Natural killer cell (primary cell): ENCODE measurements at regions not wholly inside any gene's neighbourhood (a gene's known extent, or its start where the extent isn't known, plus 50 kb on each side); places are given as distances from the start of the nearest gene placed in this dataset.

ENCODE experiments used
- ATAC-seq, 3 donors: fragments of 150-1000 bp in 2 of 3; fragments of 200-7000 bp in 1 of 3; cut with Tn5 transposase; 1 replicate in 1 of 3; 2 replicates in 2 of 3; pipeline ENCODE4 v1.10.0; 2021; ENCODE audit warnings: mild to moderate bottlenecking in 2 of 3, moderate library complexity in 2 of 3
- DNase-seq, 2 donors: peaks; one replicate each; pipeline versions ENCODE4 v3.0.0 to v3.0.0-alpha.2; 2013 to 2021; ENCODE audit warnings: mixed read lengths in 1 of 2
- H3K27ac ChIP-seq: one replicate; pipeline ENCODE4 v1.5.1; 2013; ENCODE audit warnings: mild to moderate bottlenecking, low read length
- H3K27me3 ChIP-seq: one replicate; pipeline ENCODE4 v1.6.1; 2013; ENCODE audit warnings: low read length; ENCODE audit not compliant: control insufficient read depth, insufficient read depth
- H3K36me3 ChIP-seq: one replicate; pipeline ENCODE4 v1.6.1; 2013; ENCODE audit warnings: low read length; ENCODE audit not compliant: control insufficient read depth, insufficient read depth
- H3K4me1 ChIP-seq: one replicate; pipeline ENCODE4 v1.6.1; 2013; ENCODE audit warnings: low read length; ENCODE audit not compliant: control insufficient read depth, insufficient read depth
- H3K4me3 ChIP-seq: one replicate; pipeline ENCODE4 v1.5.1; 2013; ENCODE audit warnings: low read length
- H3K9me3 ChIP-seq: one replicate; pipeline ENCODE4 v1.6.1; 2013; ENCODE audit warnings: low read length; ENCODE audit not compliant: control insufficient read depth, insufficient read depth
- H3K27ac Mint-ChIP-seq, 2 donors: one replicate each; pipeline ENCODE4 v1.8.0; 2022; ENCODE audit warnings: mild to moderate bottlenecking in 2 of 2, mixed read lengths in 2 of 2, moderate library complexity in 1 of 2
- H3K27me3 Mint-ChIP-seq, 2 donors: one replicate each; pipeline ENCODE4 v1.8.0; 2022; ENCODE audit warnings: low read depth in 2 of 2, mixed read lengths in 2 of 2
- H3K36me3 Mint-ChIP-seq: one replicate; pipeline ENCODE4 v1.8.0; 2022; ENCODE audit warnings: mixed read lengths
- H3K4me1 Mint-ChIP-seq, 2 donors: one replicate each; pipeline ENCODE4 v1.8.0; 2022; ENCODE audit warnings: mixed read lengths in 2 of 2
- H3K4me3 Mint-ChIP-seq: one replicate; pipeline ENCODE4 v1.8.0; 2022; ENCODE audit warnings: mild to moderate bottlenecking, moderate library complexity, mixed read lengths
- H3K9me3 Mint-ChIP-seq, 2 donors: one replicate each; pipeline ENCODE4 v1.8.0; 2022; ENCODE audit warnings: mixed read lengths in 2 of 2
- CTCF ChIP-seq: fragments of 200-600 bp; IDR thresholded peaks from one replicate; pipeline ENCODE4 v1.8.0; 2022; ENCODE audit warnings: antibody characterized with exemption
- WGBS: methylation state at CpG from one replicate; pipeline ENCODE4 v1.1.7; 2013; ENCODE audit warnings: missing lambda C conversion rate; ENCODE audit not compliant: insufficient coverage; 5-methylcytosine and 5-hydroxymethylcytosine counted together
- intact Hi-C: fragments of 100-400 bp; cut with micrococcal nuclease; formaldehyde crosslinking; loops from one replicate; pipeline ENCODE4 v1.14.2; 2022

GRCh38 chr2:88263861-88264260 lies 93.7 kb downstream of the THNSL2 start:
- H3K27me3 ChIP-seq = no peaks in the 10 kb centered on the region
- H3K27ac ChIP-seq = no peak overlapping the region
- 91% methylated on average over 5 of the region's 5 CpGs for WGBS
- no peak for TF ChIP-seq CTCF
- ATAC-seq = no peak
- no peaks in the 10 kb centered on the region for H3K9me3 Mint-ChIP-seq
- peaks cover 2% of the 10 kb centered on the region for H3K4me1 ChIP-seq
- peaks cover 8 to 11% of the 10 kb centered on the region in 2 donors for H3K27me3 Mint-ChIP-seq
- H3K36me3 Mint-ChIP-seq = no peaks in the 10 kb centered on the region
- H3K4me3 ChIP-seq = no peak overlapping the region
- peaks cover 0 to 7% of the 10 kb centered on the region in 2 donors for H3K4me1 Mint-ChIP-seq
- no peaks in the 10 kb centered on the region for H3K9me3 ChIP-seq
- no peak overlapping the region for H3K27ac Mint-ChIP-seq
- intact Hi-C loops = no loop called here
- H3K36me3 ChIP-seq = no peaks in the 10 kb centered on the region
- DNase-seq = no peak
- no peak overlapping the region for H3K4me3 Mint-ChIP-seq

GRCh38 chr2:88261725-88262124 lies 91.6 kb downstream of the THNSL2 start:
- intact Hi-C loops = no loop called here
- H3K4me3 ChIP-seq = no peak overlapping the region
- WGBS = 83% methylated on average over 4 of the region's 4 CpGs
- Mint-ChIP-seq H3K4me3 (no peak overlapping the region), H3K36me3 (no peaks in the 10 kb centered on the region), H3K9me3 (no peaks in the 10 kb centered on the region), H3K27me3 (peaks cover 8 to 11% of the 10 kb centered on the region in 2 donors), H3K27ac (no peak overlapping the region), H3K4me1 (peaks cover 0 to 7% of the 10 kb centered on the region in 2 donors)
- no peak overlapping the region for H3K27ac ChIP-seq
- TF ChIP-seq CTCF = no peak
- no peaks in the 10 kb centered on the region for H3K36me3 ChIP-seq
- no peak for ATAC-seq
- no peaks in the 10 kb centered on the region for H3K9me3 ChIP-seq
- H3K27me3 ChIP-seq = no peaks in the 10 kb centered on the region
- DNase-seq = no peak
- H3K4me1 ChIP-seq = no peaks in the 10 kb centered on the region

- no peak overlapping the region for H3K27ac ChIP-seq
- no peak for ATAC-seq
- Mint-ChIP-seq H3K9me3 (no peaks in the 10 kb centered on the region), H3K4me3 (no peak overlapping the region), H3K27me3 (peaks cover 0 to 6% of the 10 kb centered on the region in 2 donors), H3K36me3 (no peaks in the 10 kb centered on the region), H3K27ac (no peak overlapping the region), H3K4me1 (peaks cover 0 to under 1% of the 10 kb centered on the region in 2 donors)
- no peak overlapping the region for H3K4me3 ChIP-seq
- intact Hi-C loops = no loop called here
- H3K9me3 ChIP-seq = no peaks in the 10 kb centered on the region
- H3K27me3 ChIP-seq = no peaks in the 10 kb centered on the region
- no peak for DNase-seq
- no peak for TF ChIP-seq CTCF
- no peaks in the 10 kb centered on the region for H3K36me3 ChIP-seq
- WGBS = 96% methylated on average over 2 of the region's 2 CpGs
- no peaks in the 10 kb centered on the region for H3K4me1 ChIP-seq
These were observed 88.1 kb downstream of the THNSL2 start for GRCh38 chr2:88258208-88258607.

GRCh38 chr2:88254437-88255091 lies 84.4 kb downstream of the THNSL2 start:
- H3K9me3 Mint-ChIP-seq = peaks cover 0 to 2% of the 10 kb centered on the region in 2 donors
- no peak overlapping the region for H3K27ac ChIP-seq
- H3K27me3 ChIP-seq = no peaks in the 10 kb centered on the region
- no peaks in the 10 kb centered on the region for H3K9me3 ChIP-seq
- no peak overlapping the region for H3K27ac Mint-ChIP-seq
- ATAC-seq = no peak
- intact Hi-C loops = no loop called here
- peaks cover 0 to 5% of the 10 kb centered on the region in 2 donors for H3K4me1 Mint-ChIP-seq
- H3K4me3 ChIP-seq = no peak overlapping the region
- DNase-seq = no peak
- WGBS = 90% methylated on average over 3 of the region's 3 CpGs
- H3K4me3 Mint-ChIP-seq = no peak overlapping the region
- H3K36me3 ChIP-seq = no peaks in the 10 kb centered on the region
- no peaks in the 10 kb centered on the region for H3K36me3 Mint-ChIP-seq
- peaks cover 0 to 3% of the 10 kb centered on the region in 2 donors for H3K27me3 Mint-ChIP-seq
- no peak for TF ChIP-seq CTCF
- peaks cover 5% of the 10 kb centered on the region for H3K4me1 ChIP-seq
